Nucleus accumbens (tissue), 56 donors: ENCODE measurements at regions not wholly inside any gene's neighbourhood (a gene's known extent, or its start where the extent isn't known, plus 50 kb on each side); places are given as distances from the start of the nearest gene placed in this dataset.

Experiments used
- DNase-seq, 56 donors: peaks; one replicate each; lab custom pipeline; 2025; lab: John Stamatoyannopoulos, UW

GRCh38 chr1:229880271-229881170 lies 186.5 kb upstream of the GALNT2 start:
- DNase-seq, result no peak

DNA sequence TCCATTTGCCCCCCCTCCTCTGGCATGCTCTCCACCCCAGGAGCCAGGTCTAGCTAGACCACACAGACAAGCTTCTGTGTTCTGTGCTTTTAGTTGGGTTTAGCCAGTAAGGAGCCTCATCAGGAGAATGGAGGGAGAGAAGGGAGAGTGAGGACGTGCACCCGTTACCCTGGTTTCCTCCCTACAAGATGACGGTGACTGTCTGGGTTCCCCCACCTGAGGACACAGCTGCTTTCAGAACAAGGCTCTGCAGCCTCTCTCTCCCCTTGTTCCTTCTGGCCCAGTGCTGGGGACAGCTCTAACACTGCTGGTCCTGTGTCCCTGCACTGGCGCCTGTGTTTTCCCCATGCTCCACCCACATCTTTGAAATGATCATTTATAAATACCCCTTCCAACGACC lies 184.4 kb upstream of the GALNT2 start:
- DNase-seq, result no peak

- no peak for DNase-seq
Observed at GRCh38 chr1:229883504-229884200, 183.4 kb upstream of the GALNT2 start.

DNA sequence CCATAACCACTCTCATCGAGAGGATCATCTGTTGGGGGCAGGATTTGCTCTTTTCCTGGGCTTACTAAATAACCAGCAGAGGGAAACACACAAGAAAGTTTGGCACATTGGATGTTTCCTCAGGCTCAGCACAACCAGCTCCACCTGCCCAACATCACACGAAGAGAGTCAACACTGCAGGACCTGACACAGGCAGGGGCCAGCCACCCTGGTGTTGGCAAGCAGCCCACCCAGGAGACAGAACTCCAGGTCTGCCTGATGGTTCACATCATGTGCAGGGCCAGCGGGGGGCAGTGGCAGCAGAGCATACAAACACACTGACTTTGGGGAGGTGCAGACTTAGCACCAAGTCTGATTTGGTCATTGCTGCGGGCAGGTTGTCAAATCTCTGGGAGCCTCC lies 182.3 kb upstream of the GALNT2 start:
- no peak for DNase-seq

- no peak for DNase-seq
Observed at GRCh38 chr1:229885568-229886495, 181.2 kb upstream of the GALNT2 start.

DNA sequence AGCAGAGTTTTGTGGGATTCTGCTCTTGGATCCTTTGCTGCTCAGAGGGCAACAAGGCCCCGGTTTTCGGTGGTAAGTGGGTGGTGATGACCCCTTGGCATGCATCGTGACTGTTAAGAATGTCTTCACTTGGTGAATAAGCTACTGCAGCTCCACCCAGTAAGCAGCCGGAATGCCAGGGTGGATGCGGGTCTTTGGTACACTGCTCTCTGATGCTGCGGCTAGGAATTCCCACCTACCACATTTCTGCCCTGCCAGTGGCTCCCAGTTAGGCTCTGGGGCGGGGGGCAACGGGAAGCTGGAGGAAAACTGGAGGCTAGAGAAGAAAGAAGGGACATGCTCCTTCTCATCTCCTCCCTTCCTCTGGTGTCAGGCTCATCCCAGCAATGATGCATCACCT lies 180.4 kb upstream of the GALNT2 start:
- DNase-seq, result no peak

- DNase-seq, result peak in 1 of 56 donors; percentile 7
Observed at GRCh38 chr1:229887043-229887822, 179.8 kb upstream of the GALNT2 start.

GRCh38 chr1:229888157-229888556 lies 178.9 kb upstream of the GALNT2 start:
- DNase-seq, result no peak

- no peak for DNase-seq
Observed at GRCh38 chr1:229888561-229889001, 178.5 kb upstream of the GALNT2 start.

- no peak for DNase-seq
Observed at GRCh38 chr1:229889031-229889517, 178.0 kb upstream of the GALNT2 start.

GRCh38 chr1:229891227-229891626 lies 175.8 kb upstream of the GALNT2 start:
- no peak for DNase-seq

DNA sequence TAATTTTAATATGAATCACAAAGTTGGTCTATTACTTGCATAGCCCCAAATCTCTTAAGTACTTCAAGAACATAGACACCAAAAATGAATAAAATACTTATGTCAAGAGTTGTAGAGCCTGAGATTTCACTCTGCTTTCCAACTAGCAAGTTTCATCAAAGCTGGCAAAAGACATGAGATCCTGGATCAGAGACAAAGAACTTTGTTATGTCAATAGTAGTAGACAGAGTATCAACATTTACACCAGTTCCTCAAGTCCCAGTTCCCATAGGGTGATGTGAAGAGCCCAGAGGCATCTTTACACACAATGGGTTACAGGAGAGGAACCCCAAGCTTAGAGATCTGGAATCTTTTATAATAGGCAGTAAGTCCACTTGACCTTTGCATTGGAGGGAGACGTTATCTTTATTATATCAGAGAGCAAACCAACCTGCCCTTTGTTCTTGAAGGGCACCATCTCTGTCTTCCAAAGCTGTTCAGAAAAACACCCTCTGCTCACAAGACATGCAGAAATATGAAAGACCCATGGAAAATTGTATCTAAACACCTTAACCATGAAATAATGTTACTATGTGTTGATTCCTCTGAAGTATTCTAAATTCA lies 174.4 kb upstream of the GALNT2 start:
- DNase-seq, result no peak

GRCh38 chr1:229893762-229894444 lies 173.1 kb upstream of the GALNT2 start:
- no peak for DNase-seq

- DNase-seq, result no peak
Observed at GRCh38 chr1:229894532-229894931, 172.5 kb upstream of the GALNT2 start.

DNA sequence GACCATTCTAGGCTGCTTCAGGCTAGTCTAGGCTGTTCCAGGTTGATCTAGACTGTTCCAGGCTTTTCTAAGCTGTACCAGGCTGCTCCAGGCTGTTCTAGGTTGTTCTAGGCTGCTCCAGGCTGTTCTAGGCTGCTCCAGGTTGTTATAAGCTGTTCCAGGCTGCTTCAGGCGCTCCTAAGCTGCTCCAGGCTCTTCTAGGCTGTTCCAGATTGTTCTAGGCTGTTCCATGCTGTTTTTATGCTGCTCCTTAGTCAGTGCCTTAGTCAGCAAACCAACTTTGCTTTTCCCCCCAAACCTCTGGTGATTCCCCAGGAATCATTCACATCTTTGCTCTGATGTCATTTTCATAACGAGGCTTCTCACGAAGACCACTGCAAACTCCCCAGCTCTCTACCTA lies 171.4 kb upstream of the GALNT2 start:
- no peak for DNase-seq

GRCh38 chr1:229896306-229896705 lies 170.7 kb upstream of the GALNT2 start:
- no peak for DNase-seq

DNA sequence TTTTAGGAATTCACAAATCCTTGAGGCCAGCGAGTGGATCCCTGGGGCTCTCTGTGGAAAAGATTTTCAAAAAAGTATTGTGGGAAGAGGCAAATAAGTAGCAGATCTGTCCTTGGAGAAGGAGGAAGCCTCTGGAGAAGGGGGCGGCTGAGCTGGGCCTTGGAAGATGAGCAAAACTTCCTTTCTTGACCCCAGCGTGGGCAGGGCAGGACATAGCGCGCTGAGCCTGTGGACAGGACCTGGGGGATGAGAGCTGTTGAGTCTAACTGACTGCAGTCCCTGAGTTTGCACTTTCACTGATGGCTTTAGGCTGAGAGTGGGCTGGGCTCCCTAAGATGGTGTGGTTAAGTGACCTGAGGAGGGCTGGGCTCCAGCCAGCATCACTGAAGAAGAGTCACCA lies 170.2 kb upstream of the GALNT2 start:
- DNase-seq, result no peak

- peak in 15 of 56 donors; percentile 12 to 51 (median 21) for DNase-seq
Observed at GRCh38 chr1:229897501-229897900, 169.5 kb upstream of the GALNT2 start.

GRCh38 chr1:229900220-229900619 lies 166.8 kb upstream of the GALNT2 start:
- DNase-seq, result no peak
